Right renal pelvis (tissue), 4 donors: ENCODE measurements at regions not wholly inside any gene's neighbourhood (a gene's known extent, or its start where the extent isn't known, plus 50 kb on each side); places are given as distances from the start of the nearest gene placed in this dataset.

ENCODE experiments used
- DNase-seq, 4 donors: peaks; one replicate each; pipeline ENCODE4 v3.0.0-alpha.2; 2013; ENCODE audit warnings: low read depth in 4 of 4, low spot score in 3 of 4, missing footprints in 1 of 4

DNA sequence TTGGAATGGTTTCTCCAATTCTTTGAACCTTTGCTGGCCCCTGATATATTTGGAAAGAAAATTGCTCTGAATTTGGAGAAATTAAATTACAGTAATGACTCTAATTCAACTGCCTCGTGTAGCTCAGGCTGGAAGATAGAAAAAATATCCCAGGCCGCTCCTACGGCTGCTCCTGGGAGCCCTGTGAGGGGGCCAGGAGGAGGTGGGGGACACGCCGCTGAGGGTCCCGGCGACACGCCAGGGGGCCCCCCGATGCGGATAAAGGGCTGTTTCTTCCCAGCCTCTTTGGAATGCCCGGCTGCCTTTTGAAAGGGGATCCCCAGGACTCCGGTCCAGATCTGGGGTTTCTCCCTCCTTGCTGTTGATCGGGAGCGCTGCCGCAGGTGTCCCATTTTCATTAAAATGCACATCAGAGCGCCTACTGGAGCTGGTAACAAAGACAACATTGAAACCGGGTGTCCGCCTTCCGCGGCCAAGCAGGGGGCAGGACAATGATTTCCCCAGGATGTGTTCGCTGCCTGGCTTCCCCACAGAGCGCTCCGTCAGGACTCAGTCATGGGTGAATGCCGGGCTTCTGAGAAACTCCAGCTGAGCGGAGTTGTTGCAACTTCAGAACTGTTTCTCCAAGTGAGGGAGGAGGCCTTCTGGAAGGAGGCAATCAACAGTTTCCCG lies 200.1 kb upstream of the KBTBD8 start:
- DNase-seq: peak in 3 of 4 donors; percentile 52 to 70 (median 65)

DNA sequence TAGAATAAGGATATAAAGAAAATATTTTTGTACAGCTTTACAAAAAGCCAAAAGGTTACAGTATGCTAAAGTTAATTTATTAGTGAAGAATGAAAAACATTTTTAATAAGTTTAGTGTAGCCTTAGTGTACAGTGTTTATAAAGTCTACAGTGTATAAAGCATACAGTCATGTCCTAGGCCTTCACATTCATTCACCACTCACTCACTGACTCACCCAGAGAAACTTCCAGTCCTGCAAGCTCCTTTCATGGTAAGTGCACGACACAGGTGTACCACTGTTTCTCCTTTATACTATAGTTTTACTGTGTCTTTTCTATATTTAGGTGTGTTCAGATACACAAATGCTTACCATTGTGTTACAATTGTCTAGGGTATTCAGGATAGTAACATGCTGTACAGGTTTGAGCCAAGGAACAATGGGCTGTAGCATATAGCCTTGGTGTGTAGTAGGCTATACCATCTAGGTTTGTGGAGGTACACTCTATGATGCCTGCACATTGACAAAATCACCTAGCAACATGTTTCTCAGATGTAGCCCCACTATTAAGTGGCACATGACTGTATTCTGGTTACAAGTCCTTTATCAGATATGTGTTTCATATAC lies 197.1 kb upstream of the KBTBD8 start:
- no peak for DNase-seq

- no peak for DNase-seq
Observed at GRCh38 chr3:66803206-66803605, 194.9 kb upstream of the KBTBD8 start.

DNA sequence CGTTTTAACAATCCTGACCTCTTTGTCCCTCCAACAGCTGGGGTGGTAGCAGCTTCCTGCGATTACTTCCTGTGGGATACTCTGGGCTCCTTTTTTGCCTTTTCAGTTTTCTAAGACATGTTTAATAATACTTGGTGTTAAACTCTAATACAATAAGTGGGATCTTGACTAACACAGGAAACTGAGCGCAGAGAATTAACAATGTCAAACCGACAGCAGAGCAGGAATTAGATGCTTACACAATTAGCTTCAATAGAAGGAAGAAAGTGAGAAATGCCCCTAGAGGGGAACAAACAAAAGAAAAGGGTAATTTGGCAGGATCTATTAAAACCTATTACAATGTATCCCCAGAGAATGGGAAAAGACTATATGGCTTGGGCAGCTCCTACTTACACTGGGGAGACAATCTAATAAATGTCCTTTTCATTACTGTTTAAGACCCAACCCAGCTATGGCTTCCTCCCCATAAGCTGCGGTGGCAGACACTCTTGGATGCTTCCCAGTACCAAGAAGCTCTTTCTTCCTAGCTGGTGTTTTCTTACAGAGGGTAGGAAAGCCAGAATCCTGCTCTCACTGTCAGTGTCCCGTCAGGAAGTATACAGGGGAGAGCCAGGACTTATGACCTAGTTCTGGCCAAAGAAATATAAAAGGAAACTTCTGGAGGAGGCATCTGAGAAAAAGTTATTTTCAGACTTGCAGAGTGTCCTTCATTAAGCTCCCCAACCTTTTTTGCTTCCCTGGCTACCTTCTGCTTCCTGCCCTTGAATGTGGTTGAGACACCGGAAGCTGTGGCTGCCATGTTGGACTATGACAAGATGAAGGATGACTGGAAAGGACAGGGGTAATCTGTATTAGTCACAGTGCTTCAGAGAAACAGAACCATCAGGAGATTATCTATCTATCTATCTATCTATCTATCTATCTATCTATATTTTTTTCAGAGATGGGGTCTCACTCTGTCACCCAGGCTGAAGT lies 194.1 kb upstream of the KBTBD8 start:
- DNase-seq: no peak

GRCh38 chr3:66808891-66809594 lies 189.1 kb upstream of the KBTBD8 start:
- DNase-seq: no peak

DNA sequence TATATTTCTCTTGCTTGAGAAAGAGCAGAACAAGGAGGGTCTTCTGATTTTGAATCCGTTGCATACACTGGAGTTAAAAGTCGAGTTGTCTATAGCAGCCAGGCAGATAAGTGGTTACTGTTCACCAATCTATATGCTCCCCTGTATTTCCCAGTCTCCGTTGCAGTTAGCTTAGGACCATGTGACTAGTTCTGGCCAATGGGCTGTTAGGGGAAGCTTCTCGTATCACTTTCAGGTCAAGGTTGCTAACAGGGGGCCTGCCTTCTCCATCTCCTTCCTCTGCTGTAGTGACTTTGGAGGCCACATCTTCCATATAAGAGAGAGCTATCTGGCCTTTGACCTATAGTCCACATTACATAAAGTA lies 188.5 kb upstream of the KBTBD8 start:
- no peak for DNase-seq

DNA sequence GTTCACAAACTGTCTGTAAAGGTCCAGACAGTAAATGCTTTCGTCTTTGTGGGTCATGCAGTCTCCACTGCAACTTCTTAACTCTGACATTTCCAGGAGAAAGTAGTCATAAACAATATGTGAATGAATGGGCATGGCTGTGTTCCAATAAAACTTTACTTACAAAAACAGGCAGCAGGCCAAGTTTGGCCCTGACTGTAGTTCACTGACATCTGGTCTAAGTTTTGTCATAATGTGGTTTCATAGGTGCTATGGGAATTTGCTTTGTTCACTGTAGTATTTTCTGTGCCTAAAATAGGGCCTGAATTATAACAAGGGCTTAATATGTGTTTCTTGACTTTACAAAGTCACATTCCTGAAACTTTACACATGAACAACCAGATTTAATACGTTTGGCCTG lies 186.0 kb upstream of the KBTBD8 start:
- DNase-seq: no peak

DNA sequence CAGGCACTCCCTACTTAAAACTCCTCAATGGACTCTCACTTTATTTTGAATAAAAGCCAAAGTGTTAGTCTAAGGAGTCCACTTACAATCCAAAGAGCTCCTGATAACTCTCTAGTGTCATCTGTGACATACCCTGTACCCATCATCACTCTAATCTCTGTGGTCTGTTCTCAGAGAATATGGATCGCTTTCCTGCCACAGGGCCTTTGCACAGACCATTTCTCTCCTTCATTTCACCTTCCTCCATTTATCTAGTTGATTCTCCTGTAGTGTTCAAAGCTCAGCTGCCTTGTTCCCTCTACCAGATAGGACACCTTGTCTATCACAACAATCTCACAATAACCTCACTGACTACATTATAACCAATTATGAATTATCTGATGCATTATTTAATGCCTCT lies 185.4 kb upstream of the KBTBD8 start:
- DNase-seq: no peak

GRCh38 chr3:66816090-66816761 lies 181.9 kb upstream of the KBTBD8 start:
- DNase-seq: no peak

GRCh38 chr3:66817951-66818557 lies 180.1 kb upstream of the KBTBD8 start:
- DNase-seq: no peak

DNA sequence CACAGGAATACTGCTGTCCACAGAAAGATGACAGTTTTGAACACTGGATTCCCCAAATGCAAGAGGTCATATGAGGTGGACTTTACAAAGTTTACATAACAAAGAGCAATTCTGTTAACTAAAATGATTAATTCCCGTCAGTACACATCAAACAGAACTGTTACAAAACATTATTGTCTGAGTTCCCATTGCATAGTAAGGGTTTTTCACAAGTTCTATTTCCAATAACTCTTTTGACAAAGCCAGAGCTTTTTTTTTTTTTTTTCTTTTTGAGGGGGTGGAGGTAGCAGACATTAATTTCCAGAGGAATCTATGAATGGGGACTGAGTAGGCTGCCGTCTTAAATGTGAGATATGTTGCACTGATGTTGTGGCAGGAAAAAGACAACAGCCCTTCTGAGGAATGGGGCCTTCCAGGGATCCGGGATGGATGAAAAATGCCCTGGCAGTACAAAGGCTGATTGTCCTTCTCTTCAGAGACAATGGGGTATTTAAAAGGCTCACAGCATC lies 178.1 kb upstream of the KBTBD8 start:
- DNase-seq: no peak

GRCh38 chr3:66822186-66823008 lies 175.7 kb upstream of the KBTBD8 start:
- peak in 2 of 4 donors; percentile 41 to 52 for DNase-seq

DNA sequence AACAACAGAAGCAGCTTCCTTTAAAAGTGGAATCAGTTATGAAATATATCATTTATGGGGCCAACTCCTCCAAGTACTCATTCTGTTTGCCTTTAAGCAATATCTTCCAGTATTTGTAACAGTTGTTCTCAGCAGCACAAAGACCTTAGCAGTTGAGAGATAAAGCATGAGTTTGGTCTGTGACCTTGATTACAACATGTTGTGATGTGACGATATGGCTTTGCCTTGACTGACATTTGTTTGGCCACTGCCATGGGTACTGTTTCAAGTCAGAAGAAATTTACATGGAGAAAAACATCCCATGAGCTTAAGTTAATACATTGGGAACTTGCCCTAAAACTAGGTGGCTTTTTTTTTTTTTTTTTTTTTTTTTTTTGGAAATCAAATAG lies 175.1 kb upstream of the KBTBD8 start:
- DNase-seq: no peak

DNA sequence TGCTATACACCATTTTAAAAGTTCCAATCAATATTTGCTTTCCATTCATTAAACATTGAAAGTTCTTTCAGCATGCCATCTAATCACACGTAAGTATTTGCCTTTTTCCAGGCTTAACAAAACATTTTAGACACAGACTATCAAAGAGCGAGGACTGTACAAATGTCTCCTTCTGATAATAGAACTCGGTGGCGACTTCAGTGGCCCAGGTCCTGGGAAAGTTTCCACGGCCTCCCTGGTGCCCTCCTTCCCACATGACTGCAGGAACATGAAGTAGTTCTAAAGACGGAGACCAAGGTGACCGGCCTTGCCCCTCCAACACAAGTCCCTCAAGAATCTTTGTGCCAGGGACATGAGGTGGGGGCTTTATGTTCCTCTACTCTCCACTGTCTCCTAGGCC lies 174.6 kb upstream of the KBTBD8 start:
- no peak for DNase-seq

DNA sequence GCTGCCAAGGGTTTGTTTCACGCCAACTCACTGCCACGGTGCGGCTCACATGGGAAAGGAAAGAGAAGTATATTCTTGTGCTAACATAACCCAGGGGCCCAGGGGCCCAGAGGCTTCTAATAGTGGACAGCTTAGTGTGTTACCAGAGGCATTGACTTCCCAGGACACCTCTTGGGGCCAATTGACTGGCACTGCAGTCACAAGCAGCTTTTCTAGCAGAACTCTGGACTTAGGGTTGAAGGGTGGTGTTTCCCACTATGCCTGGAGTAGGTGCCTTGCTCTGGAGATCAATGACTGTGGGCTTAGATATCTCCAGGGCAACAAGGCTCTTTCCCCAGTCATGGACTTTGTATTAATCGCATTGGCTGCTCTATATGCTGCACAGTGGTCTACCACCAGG lies 172.7 kb upstream of the KBTBD8 start:
- DNase-seq: no peak

DNA sequence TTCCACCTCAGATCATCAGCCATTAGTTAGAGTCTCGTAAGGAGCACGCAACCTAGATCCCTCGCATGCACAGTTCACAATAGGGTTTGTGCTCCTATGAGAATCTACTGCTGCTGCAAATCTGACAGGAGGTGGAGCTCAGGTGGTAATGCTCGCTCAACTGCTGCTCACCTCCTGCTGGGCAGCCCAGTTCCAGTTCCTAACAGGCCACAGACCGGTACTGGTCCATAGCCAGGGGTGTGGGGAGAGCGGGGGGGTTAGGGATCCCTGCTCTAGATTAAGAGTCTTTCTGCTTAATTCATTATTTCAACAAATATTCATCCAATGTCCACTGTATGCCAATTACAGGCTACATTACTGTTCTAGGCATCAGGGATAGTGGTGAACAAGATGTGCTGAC lies 170.4 kb upstream of the KBTBD8 start:
- DNase-seq: no peak

GRCh38 chr3:66828303-66828702 lies 169.8 kb upstream of the KBTBD8 start:
- DNase-seq: no peak

- no peak for DNase-seq
Observed at GRCh38 chr3:66830301-66830700, 167.8 kb upstream of the KBTBD8 start.

GRCh38 chr3:66831931-66832330 lies 166.2 kb upstream of the KBTBD8 start:
- DNase-seq: no peak
